C4-2B (cell line): ENCODE measurements at regions not wholly inside any gene's neighbourhood (a gene's known extent, or its start where the extent isn't known, plus 50 kb on each side); places are given as distances from the start of the nearest gene placed in this dataset.

Source experiments
- H3K27ac ChIP-seq: fragments of 450-650 bp; 2 replicates; pipeline ENCODE4 v1.5.1; 2017
- ZFX ChIP-seq: fragments of 450-650 bp; IDR thresholded peaks from 2 replicates; pipeline ENCODE4 v1.6.1; 2017
- TF ChIP-seq, protein P1 (sequence below): fragments of 450-650 bp; conservative IDR thresholded peaks from 2 replicates; pipeline ENCODE4 v1.5.1; 2017; ENCODE audit warnings: mild to moderate bottlenecking

DNA sequence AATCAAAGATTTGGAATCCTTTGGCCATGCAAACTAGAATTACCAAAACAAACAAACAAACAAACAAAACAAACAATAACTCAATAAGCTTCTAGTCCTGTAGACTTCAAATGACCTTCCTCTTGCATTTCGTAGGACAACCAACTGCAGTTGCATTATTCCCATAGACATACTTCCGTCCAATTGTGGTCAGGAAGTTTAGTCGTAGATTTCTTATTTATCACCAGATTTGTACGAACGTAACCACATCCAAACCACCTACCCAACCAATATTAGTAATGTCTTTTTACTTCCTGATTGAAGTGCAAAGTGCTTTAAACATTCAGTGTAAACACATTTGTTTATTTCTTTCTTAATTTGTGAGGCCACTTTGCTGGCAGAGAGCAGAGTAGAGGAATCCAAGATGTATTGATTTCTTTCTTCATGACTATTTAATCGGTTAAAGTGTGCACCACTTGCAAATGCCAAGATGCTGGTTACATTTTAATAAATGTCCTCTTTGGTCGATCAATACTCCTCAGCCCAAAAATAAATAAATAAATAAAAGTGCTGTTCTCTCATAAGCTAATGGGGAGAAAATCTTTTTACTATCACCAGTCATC is 1745.6 kb upstream of the CELF4 start:
- TF ChIP-seq, protein P1, sequence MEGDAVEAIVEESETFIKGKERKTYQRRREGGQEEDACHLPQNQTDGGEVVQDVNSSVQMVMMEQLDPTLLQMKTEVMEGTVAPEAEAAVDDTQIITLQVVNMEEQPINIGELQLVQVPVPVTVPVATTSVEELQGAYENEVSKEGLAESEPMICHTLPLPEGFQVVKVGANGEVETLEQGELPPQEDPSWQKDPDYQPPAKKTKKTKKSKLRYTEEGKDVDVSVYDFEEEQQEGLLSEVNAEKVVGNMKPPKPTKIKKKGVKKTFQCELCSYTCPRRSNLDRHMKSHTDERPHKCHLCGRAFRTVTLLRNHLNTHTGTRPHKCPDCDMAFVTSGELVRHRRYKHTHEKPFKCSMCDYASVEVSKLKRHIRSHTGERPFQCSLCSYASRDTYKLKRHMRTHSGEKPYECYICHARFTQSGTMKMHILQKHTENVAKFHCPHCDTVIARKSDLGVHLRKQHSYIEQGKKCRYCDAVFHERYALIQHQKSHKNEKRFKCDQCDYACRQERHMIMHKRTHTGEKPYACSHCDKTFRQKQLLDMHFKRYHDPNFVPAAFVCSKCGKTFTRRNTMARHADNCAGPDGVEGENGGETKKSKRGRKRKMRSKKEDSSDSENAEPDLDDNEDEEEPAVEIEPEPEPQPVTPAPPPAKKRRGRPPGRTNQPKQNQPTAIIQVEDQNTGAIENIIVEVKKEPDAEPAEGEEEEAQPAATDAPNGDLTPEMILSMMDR, result no peak
- no peak overlapping the region for H3K27ac ChIP-seq

DNA sequence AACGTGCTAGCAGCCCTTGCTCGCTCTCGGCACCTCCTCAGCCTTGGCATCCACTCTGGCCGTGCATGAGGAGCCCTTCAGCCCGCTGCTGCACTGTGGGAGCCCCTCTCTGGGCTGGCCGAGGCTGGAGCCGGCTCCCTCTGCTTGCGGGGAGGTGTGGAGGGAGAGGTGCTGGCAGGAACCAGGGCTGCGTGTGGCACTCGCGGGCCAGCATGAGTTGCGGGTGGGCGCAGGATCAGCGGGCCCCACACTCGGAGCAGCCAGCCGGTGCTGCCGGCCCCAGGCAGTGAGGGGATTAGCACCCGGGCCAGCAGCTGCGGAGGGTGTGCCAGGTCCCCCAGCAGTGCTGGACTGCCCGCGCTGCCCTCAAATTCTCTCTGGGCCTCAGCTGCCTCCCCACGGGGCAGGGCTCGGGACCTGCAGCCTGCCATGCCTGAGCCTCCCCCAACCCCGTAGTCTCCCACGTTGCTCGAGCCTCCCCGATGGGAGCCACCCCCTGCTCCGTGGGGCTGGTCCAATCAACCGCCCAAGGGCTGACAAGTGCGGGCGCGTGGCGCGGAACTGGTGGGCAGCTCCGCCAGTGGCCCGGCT is 1743.4 kb upstream of the CELF4 start:
- H3K27ac ChIP-seq, result peak overlapping the region; percentile 22; the same call in 1 of the 2 replicates

DNA sequence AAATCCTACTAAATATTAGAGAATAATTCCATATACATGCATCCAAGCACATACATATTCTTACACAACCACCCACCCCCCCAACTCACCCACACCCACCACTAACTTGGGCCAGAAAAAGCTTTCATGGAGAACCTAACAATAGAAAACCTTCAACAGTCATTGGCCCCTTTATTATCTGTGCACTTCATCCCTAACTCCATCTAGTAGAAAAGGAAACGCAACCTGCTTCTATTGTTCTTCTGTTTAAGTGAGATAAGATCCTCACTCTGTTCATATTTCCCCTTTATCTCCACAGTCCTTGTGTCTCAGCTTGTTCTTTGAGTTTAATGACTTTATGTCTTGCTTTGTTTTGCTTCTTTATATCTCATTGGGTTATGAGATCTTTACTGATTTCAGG is 1740.2 kb upstream of the CELF4 start:
- TF ChIP-seq ZFX, result no peak
- TF ChIP-seq, protein P1, result no peak
- H3K27ac ChIP-seq, result no peak overlapping the region

DNA sequence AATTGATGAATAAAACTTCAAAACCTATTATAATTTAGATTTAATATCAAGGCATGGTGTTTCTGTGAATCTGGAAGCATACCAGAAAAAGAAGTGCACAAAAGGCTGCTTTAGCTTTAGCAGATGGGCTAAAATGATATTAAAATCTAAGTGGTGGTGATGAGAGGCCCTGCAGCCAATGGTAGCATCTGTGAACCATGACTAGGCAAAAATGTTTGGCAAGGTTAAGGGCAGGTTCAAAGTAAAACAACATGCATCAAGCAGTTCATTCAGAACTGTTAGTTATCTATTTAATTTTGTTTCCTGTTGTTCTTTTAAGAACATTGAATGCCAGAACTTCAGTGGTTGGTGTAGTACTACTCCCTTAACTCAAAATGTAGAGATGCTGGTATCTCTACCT is 1736.9 kb upstream of the CELF4 start:
- TF ChIP-seq, protein P1, result no peak
- no peak for TF ChIP-seq ZFX
- H3K27ac ChIP-seq, result no peak overlapping the region

DNA sequence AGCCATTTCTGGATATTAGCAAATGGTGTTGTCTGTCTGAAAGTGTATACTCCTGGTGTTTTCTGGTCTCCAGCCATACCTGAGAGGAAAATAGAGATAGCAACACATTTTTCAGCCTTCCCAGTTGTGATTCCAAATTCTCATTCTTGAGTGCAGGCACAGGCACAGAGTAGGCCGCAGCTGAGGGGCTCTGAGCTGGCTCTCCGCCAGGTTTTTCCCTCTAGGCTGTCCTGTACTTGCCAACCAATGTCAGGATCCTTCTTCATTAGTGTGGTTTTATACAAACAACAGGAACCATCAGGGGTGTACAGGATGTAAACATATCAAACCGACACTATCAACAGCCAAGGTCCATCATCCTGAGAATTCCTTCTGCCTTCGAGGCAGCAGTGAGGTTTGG is 1733.6 kb upstream of the CELF4 start:
- no peak overlapping the region for H3K27ac ChIP-seq
- TF ChIP-seq, protein P1, result no peak
- no peak for TF ChIP-seq ZFX

DNA sequence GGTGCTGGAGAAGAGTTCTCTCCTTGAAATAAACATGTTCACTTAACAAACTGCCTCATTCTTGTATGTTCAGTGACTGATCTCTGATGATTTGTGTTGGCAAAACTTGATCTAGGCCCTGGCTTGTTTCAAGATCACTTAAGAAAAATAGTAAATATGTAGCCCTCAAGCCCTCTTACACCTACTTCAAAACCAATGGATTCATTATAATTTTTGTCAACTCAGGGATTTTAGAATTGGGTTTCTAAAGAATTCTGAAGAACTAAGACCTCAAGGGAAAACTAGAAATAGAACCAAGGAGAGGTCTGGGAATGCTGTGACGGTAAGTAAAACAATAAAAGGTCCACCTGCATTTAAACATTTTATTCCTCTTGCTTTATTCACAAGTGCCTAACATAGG is 1731.6 kb upstream of the CELF4 start:
- TF ChIP-seq, protein P1, result no peak
- TF ChIP-seq ZFX, result no peak
- H3K27ac ChIP-seq, result no peak overlapping the region

DNA sequence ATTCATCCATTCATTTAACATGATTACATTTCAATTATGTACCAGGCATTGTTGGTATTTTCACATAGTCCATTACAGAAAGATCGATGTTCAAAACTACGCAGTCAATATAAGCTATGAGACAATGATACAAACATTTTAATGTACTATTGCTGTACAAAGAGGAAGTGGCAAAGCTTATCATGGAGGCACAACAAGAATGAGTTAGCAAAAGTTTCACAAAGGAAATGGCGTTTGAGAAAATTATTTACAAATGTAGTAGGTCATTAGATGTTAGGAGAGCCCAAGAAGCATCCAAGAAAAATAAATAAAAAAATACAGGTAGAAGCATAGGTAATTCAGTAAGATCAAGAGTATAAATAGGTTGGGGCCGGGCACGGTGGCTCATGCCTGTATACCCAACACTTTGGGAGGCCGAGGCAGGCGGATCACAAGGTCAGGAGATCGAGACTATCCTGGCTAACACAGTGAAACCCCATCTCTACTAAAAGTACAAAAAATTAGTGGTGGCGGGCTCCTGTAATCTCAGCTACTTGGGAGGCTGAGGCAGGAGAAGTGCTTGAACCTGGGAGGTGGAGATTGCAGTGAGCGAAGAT is 1730.8 kb upstream of the CELF4 start:
- TF ChIP-seq ZFX, result no peak
- TF ChIP-seq, protein P1, result no peak
- no peak overlapping the region for H3K27ac ChIP-seq

DNA sequence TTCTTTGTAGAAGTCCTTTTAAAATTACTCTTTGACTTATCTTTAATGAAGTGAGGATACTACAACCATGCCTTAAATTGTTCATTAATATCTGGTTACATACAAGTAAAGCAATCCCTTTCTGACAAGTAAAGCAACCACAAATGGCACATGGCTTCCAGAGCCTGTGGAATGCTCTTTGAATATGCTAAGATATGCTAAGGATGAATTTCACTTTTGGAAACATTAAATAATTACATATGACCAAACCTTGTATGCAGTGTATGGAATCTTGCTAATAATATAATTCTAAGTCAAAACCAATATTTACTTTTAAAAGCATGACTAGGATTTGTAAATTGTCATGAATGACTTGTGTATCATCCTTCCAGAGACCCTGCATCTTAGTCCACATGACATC is 1711.2 kb upstream of the CELF4 start:
- TF ChIP-seq, protein P1, result no peak
- TF ChIP-seq ZFX, result no peak
- H3K27ac ChIP-seq, result no peak overlapping the region
